ENCODE measurements at regions not wholly inside any gene's neighbourhood (a gene's known extent, or its start where the extent isn't known, plus 50 kb on each side); places are given as distances from the start of the nearest gene placed in this dataset.

- Histone ChIP-seq H3K9ac (ENCODE audit: low read length) (no peak overlapping the region), H3K4me3 (ENCODE audit: low read length) (no peak overlapping the region), H3K27me3 (ENCODE audit: low read depth, low read length) (no peaks in the 10 kb centered on the region), H3K27ac (ENCODE audit: low read length) (no peak overlapping the region), H2AFZ (ENCODE audit: low read depth, low read length) (no peak overlapping the region), H3K4me1 (ENCODE audit: low read length) (no peaks in the 10 kb centered on the region), H3K36me3 (replicated peaks; ENCODE audit: low read depth, low read length) (no peaks in the 10 kb centered on the region), H4K20me1 (ENCODE audit: insufficient read depth, low read length) (no peaks in the 10 kb centered on the region), H3K4me2 (ENCODE audit: low read length) (no peak overlapping the region), H3K79me2 (ENCODE audit: low read length) (no peaks in the 10 kb centered on the region), H3K9me3 (ENCODE audit: insufficient read depth, low read length) (no peaks in the 10 kb centered on the region)
- TF ChIP-seq EZH2phosphoT487 (IDR thresholded peaks at IDR 0.05; ENCODE audit: low read depth) = no peak
- no peak for TF ChIP-seq CTCF (IDR thresholded peaks at IDR 0.05; ENCODE audit: low read depth, low read length)
Measured at GRCh38 chr7:3138206-3138605, 94.5 kb upstream of the CARD11 start.

- Histone ChIP-seq H3K27me3 (ENCODE audit: low read depth, low read length) (no peaks in the 10 kb centered on the region), H3K9ac (ENCODE audit: low read length) (no peak overlapping the region), H3K4me1 (ENCODE audit: low read length) (no peaks in the 10 kb centered on the region), H3K9me3 (ENCODE audit: insufficient read depth, low read length) (no peaks in the 10 kb centered on the region), H3K4me3 (ENCODE audit: low read length) (no peak overlapping the region), H3K4me2 (ENCODE audit: low read length) (no peak overlapping the region), H3K79me2 (ENCODE audit: low read length) (no peaks in the 10 kb centered on the region), H2AFZ (ENCODE audit: low read depth, low read length) (no peak overlapping the region), H3K36me3 (replicated peaks; ENCODE audit: low read depth, low read length) (no peaks in the 10 kb centered on the region), H3K27ac (ENCODE audit: low read length) (no peak overlapping the region), H4K20me1 (ENCODE audit: insufficient read depth, low read length) (no peaks in the 10 kb centered on the region)
- TF ChIP-seq EZH2phosphoT487 (IDR thresholded peaks at IDR 0.05; ENCODE audit: low read depth) (no peak), CTCF (IDR thresholded peaks at IDR 0.05; ENCODE audit: low read depth, low read length) (no peak)
Measured at GRCh38 chr7:3138997-3139396, 95.3 kb upstream of the CARD11 start.

DNA sequence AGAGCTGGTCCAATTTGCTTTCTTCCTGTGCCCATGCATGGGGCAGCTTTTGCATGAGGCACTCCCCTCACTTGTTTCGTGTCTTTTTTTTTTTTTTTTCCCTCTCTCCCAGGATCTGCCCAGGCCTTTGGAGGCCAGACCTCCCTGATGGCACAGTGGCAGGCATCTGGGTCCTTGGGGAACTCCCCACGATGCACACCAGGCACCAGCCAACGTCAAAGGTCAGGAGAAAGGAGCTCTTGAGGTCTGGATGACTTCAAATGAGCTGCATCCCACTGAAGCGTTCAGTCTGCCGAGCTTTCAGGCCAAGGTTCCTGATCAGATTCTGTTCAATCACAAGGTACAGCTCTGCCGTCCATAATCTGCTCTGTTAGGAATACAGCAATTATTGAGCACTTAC, 97.2 kb upstream of the CARD11 start:
- H3K4me3 ChIP-seq (ENCODE audit: low read length) = no peak overlapping the region
- no peak overlapping the region for H3K4me2 ChIP-seq (ENCODE audit: low read length)
- TF ChIP-seq CTCF (IDR thresholded peaks at IDR 0.05; ENCODE audit: low read depth, low read length) = no peak
- TF ChIP-seq EZH2phosphoT487 (IDR thresholded peaks at IDR 0.05; ENCODE audit: low read depth) = no peak
- no peaks in the 10 kb centered on the region for H4K20me1 ChIP-seq (ENCODE audit: insufficient read depth, low read length)
- no peak overlapping the region for H3K9ac ChIP-seq (ENCODE audit: low read length)
- no peak overlapping the region for H2AFZ ChIP-seq (ENCODE audit: low read depth, low read length)
- H3K4me1 ChIP-seq (ENCODE audit: low read length) = no peaks in the 10 kb centered on the region
- H3K9me3 ChIP-seq (ENCODE audit: insufficient read depth, low read length) = no peaks in the 10 kb centered on the region
- H3K27me3 ChIP-seq (ENCODE audit: low read depth, low read length) = 0 out of 2 replicates have a peak, but pooled peaks cover 3% of the 10 kb centered on the region
- no peaks in the 10 kb centered on the region for H3K36me3 ChIP-seq (replicated peaks; ENCODE audit: low read depth, low read length)
- H3K79me2 ChIP-seq (ENCODE audit: low read length) = no peaks in the 10 kb centered on the region
- H3K27ac ChIP-seq (ENCODE audit: low read length) = no peak overlapping the region

DNA sequence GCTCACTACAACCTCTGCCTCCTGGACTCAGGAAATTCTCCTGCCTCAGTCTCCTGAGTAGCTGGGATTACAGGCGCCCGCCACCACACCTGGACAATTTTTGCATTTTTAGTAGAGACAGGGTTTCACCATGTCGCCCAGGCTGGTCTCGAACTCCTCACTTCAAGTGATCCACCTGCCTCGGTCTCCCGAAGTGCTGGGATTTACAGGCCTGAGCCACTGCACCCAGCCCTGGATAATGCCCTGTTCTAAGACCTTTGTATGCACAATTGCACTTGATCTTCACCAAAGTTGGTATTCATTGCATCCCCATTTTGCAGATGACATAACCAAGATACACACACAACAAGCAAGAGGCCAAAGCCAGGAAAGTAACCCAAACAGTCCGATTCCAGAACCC, 97.7 kb upstream of the CARD11 start:
- Histone ChIP-seq H3K79me2 (ENCODE audit: low read length) (no peaks in the 10 kb centered on the region), H3K9me3 (ENCODE audit: insufficient read depth, low read length) (no peaks in the 10 kb centered on the region), H4K20me1 (ENCODE audit: insufficient read depth, low read length) (no peaks in the 10 kb centered on the region), H3K4me2 (ENCODE audit: low read length) (no peak overlapping the region), H3K27me3 (ENCODE audit: low read depth, low read length) (0 out of 2 replicates have a peak, but pooled peaks cover 3% of the 10 kb centered on the region), H3K4me1 (ENCODE audit: low read length) (no peaks in the 10 kb centered on the region), H2AFZ (ENCODE audit: low read depth, low read length) (no peak overlapping the region), H3K36me3 (replicated peaks; ENCODE audit: low read depth, low read length) (no peaks in the 10 kb centered on the region), H3K9ac (ENCODE audit: low read length) (no peak overlapping the region), H3K4me3 (ENCODE audit: low read length) (no peak overlapping the region), H3K27ac (ENCODE audit: low read length) (no peak overlapping the region)
- TF ChIP-seq CTCF (IDR thresholded peaks at IDR 0.05; ENCODE audit: low read depth, low read length) (no peak), EZH2phosphoT487 (IDR thresholded peaks at IDR 0.05; ENCODE audit: low read depth) (no peak)
